A549 (cell line): ENCODE measurements at regions not wholly inside any gene's neighbourhood (a gene's known extent, or its start where the extent isn't known, plus 50 kb on each side); places are given as distances from the start of the nearest gene placed in this dataset.

Source experiments
- ATAC-seq, 2 experiments: fragments of 200-7000 bp in 1 of 2; fragments of >200 bp in 1 of 2; cut with Nextera tagmentation in 1 of 2; cut with Tn5 transposase in 1 of 2; 3 replicates each; pipeline versions ENCODE4 v1.8.0 to v1.9.1; 2018 to 2020; ENCODE audit warnings: mild to moderate bottlenecking in 1 of 2, moderate library complexity in 1 of 2
- CTCF ChIA-PET: fragments of 300-600 bp; sonication (Branson Sonifier 250); formaldehyde crosslinking; extraction: SDS; loops from one replicate; lab custom pipeline; 2021; ENCODE audit warnings: antibody characterized with exemption, inconsistent platforms; lab: Yijun Ruan, JAX
- POLR2A ChIA-PET: fragments of 350-600 bp; formaldehyde crosslinking; extraction: SDS; loops from one replicate; lab custom pipeline; 2021; ENCODE audit warnings: antibody characterized with exemption, inconsistent platforms; lab: Yijun Ruan, JAX
- DNase-seq, 2 experiments: peaks; one replicate each; pipeline versions ENCODE4 v3.0.0 to v3.0.0-alpha.2; 2011 to 2016; ENCODE audit warnings: low read depth in 1 of 2, low spot score in 1 of 2
- FAIRE-seq: peaks from 2 replicates; lab custom pipeline; 2011; peaks lifted over from hg19 to GRCh38; lab: Jason Lieb, UNC
- H3K27ac ChIP-seq, 2 experiments: fragments of >200 bp; sonication (Bioruptor Twin); formaldehyde crosslinking; 3 replicates each; pipeline ENCODE4 v1.5.1; 2016 to 2017
- H3K4me1 ChIP-seq: fragments of >200 bp; sonication (Bioruptor Twin); formaldehyde crosslinking; 3 replicates; pipeline ENCODE4 v1.6.1; 2016
- H3K4me2 ChIP-seq: fragments of >200 bp; sonication (Bioruptor Twin); formaldehyde crosslinking; 3 replicates; pipeline ENCODE4 v1.6.1; 2016
- H3K4me3 ChIP-seq: fragments of >200 bp; sonication (Bioruptor Twin); formaldehyde crosslinking; 3 replicates; pipeline ENCODE4 v1.5.1; 2016
- H3K9me3 ChIP-seq: fragments of >200 bp; sonication (Bioruptor Twin); formaldehyde crosslinking; 3 replicates; pipeline ENCODE4 v1.6.1; 2016
- CBX8 ChIP-seq: fragments of 200-600 bp; sonication (generic); IDR thresholded peaks from 2 replicates; pipeline ENCODE4 v1.6.1; 2016
- CHD2 ChIP-seq: fragments of 150-350 bp; IDR thresholded peaks from 2 replicates; pipeline ENCODE4 v1.6.1; 2014; ENCODE audit warnings: low read length; ENCODE audit not compliant: partially characterized antibody
- CHD4 ChIP-seq: fragments of 200-600 bp; sonication (generic); IDR thresholded peaks from 2 replicates; pipeline ENCODE4 v1.6.1; 2016; ENCODE audit warnings: antibody characterized with exemption, mild to moderate bottlenecking, borderline replicate concordance
- ESRRA ChIP-seq: fragments of 150-350 bp; IDR thresholded peaks from 2 replicates; pipeline ENCODE4 v1.6.1; 2014; ENCODE audit warnings: mild to moderate bottlenecking, low read length, borderline replicate concordance
- HEYL ChIP-seq: fragments of 250-450 bp; sonication (Bioruptor Pico); IDR thresholded peaks from 2 replicates; pipeline ENCODE4 v1.8.0; 2021; ENCODE audit warnings: mild to moderate bottlenecking, moderate library complexity
- JUN ChIP-seq, 2 experiments: fragments of >200 bp; sonication (Bioruptor Twin); formaldehyde crosslinking; IDR thresholded peaks; 2 replicates in 1 of 2; 3 replicates in 1 of 2; pipeline ENCODE4 v1.6.1; 2016 to 2017
- KDM1A ChIP-seq: fragments of 200-600 bp; sonication (generic); IDR thresholded peaks from 2 replicates; pipeline ENCODE4 v1.6.1; 2016; ENCODE audit warnings: low read depth, mild to moderate bottlenecking
- KDM5A ChIP-seq: fragments of 200-600 bp; sonication (generic); IDR thresholded peaks from 2 replicates; pipeline ENCODE4 v1.6.1; 2016; ENCODE audit warnings: antibody characterized with exemption, mild to moderate bottlenecking
- MYC ChIP-seq: IDR thresholded peaks from 2 replicates; pipeline ENCODE4 v1.6.1; 2012; ENCODE audit warnings: mild to moderate bottlenecking, inconsistent platforms, low read length, improper control_type of control experiment, borderline replicate concordance
- NFE2L2 ChIP-seq: fragments of 150-350 bp; conservative IDR thresholded peaks from 2 replicates; pipeline ENCODE4 v1.6.1; 2014; ENCODE audit warnings: low read length
- NPAS2 ChIP-seq: fragments of 250-450 bp; sonication (Bioruptor Pico); IDR thresholded peaks from 2 replicates; pipeline ENCODE4 v1.8.0; 2022; ENCODE audit warnings: mild to moderate bottlenecking, moderate library complexity, borderline replicate concordance
- RAD21 ChIP-seq, 2 experiments: fragments of >200 bp in 1 of 2; sonication (Bioruptor Twin) in 1 of 2; formaldehyde crosslinking in 1 of 2; IDR thresholded peaks in 1 of 2; conservative IDR thresholded peaks in 1 of 2; 2 replicates in 1 of 2; 3 replicates in 1 of 2; pipeline ENCODE4 v1.6.1; 2012 to 2018; ENCODE audit warnings: inconsistent platforms in 1 of 2
- RNF2 ChIP-seq: fragments of 200-600 bp; sonication (generic); IDR thresholded peaks from 2 replicates; pipeline ENCODE4 v1.6.1; 2016; ENCODE audit warnings: low read depth, mild to moderate bottlenecking, antibody characterized with exemption, moderate library complexity, borderline replicate concordance
- SMC3 ChIP-seq: fragments of >200 bp; sonication (Bioruptor Twin); formaldehyde crosslinking; IDR thresholded peaks from 3 replicates; pipeline ENCODE4 v1.6.1; 2018; ENCODE audit warnings: inconsistent platforms
- SREBF2 ChIP-seq: fragments of 450-650 bp; IDR thresholded peaks from 2 replicates; pipeline ENCODE4 v1.6.1; 2014; ENCODE audit warnings: mild to moderate bottlenecking, moderate library complexity
- ZC3H11A ChIP-seq: fragments of 450-650 bp; IDR thresholded peaks from 2 replicates; pipeline ENCODE4 v1.6.1; 2014; ENCODE audit warnings: antibody characterized with exemption, mild to moderate bottlenecking
- WGBS: methylation state at CpG from one replicate; pipeline ENCODE4 v1.1.6; 2017; ENCODE audit errors: missing lambda C conversion rate; 5-methylcytosine and 5-hydroxymethylcytosine counted together
- TF ChIP-seq, protein P1 (sequence below): fragments of >200 bp; sonication (Bioruptor Twin); formaldehyde crosslinking; IDR thresholded peaks from 3 replicates; pipeline ENCODE4 v1.6.1; 2016
- TF ChIP-seq, protein P2 (sequence below): fragments of 450-650 bp; IDR thresholded peaks from 2 replicates; pipeline ENCODE4 v1.6.1; 2014; ENCODE audit warnings: antibody characterized with exemption
- TF ChIP-seq, protein P3 (sequence below): fragments of 250-450 bp; sonication (Bioruptor Pico); IDR thresholded peaks from 2 replicates; pipeline ENCODE4 v1.5.0; 2021; ENCODE audit warnings: mild to moderate bottlenecking, moderate library complexity, borderline replicate concordance
- TF ChIP-seq, protein P4 (sequence below): IDR thresholded peaks from 2 replicates; pipeline ENCODE4 v1.6.1; 2012
- TF ChIP-seq, protein P5 (sequence below): fragments of 250-450 bp; sonication (Bioruptor Pico); IDR thresholded peaks from 2 replicates; pipeline ENCODE4 v1.5.0; 2020; ENCODE audit warnings: low read depth, mild to moderate bottlenecking, moderate library complexity
- TF ChIP-seq, protein P6 (sequence below): IDR thresholded peaks from 2 replicates; pipeline ENCODE4 v1.6.1; 2012

DNA sequence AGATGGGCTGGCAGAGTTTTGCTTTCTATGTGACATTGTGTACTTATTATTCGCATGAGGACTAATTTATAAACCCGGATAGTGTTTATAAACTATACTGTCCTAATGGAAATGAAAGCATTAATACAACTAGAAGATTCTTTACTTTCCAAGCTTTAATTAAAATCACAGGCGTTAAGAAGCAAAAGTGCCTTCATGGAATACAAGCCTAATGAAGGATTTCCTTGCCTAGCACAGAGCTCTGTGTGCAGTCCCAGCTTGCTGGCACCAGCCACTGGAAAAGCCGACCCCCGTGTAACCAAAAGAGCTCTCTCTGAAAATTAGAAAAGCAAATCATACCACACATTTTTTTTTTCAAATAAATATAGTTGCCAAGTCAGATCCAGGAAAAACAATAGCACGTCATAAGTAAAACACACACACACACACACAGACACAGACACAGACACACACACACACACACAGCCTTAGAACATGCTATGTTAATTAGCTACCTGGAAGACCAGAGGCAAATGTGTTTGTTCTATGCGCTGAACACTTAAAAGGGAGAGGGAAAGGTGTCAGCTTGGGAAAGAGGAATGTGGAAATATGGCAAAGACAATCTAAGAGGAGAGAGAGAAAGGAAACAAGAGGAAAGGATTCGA is 1084.2 kb downstream of the TUSC7 start:
- POLR2A ChIA-PET = no interaction called here
- no peaks in the 10 kb centered on the region for H3K4me1 ChIP-seq
- ATAC-seq = no peak
- no peak overlapping the region for H3K4me2 ChIP-seq
- WGBS = 53% methylated on average over 8 of the region's 8 CpGs
- no peak overlapping the region for H3K4me3 ChIP-seq
- CTCF ChIA-PET = no interaction called here
- TF ChIP-seq RAD21 (conservative IDR thresholded peaks at IDR 0.05 in 1 of 2, IDR thresholded peaks at IDR 0.05 in 1 of 2) (no peak), CHD4 (no peak), KDM1A (no peak), KDM5A (no peak), ZC3H11A (no peak), JUN (IDR thresholded peaks at IDR 0.05) (no peak), HEYL (no peak), RNF2 (no peak), MYC (no peak), CHD2 (no peak), CBX8 (no peak), ESRRA (no peak), SMC3 (no peak), NFE2L2 (no peak), SREBF2 (no peak)
- TF ChIP-seq, protein P1, sequence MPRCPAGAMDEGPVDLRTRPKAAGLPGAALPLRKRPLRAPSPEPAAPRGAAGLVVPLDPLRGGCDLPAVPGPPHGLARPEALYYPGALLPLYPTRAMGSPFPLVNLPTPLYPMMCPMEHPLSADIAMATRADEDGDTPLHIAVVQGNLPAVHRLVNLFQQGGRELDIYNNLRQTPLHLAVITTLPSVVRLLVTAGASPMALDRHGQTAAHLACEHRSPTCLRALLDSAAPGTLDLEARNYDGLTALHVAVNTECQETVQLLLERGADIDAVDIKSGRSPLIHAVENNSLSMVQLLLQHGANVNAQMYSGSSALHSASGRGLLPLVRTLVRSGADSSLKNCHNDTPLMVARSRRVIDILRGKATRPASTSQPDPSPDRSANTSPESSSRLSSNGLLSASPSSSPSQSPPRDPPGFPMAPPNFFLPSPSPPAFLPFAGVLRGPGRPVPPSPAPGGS = no peak
- TF ChIP-seq, protein P2, sequence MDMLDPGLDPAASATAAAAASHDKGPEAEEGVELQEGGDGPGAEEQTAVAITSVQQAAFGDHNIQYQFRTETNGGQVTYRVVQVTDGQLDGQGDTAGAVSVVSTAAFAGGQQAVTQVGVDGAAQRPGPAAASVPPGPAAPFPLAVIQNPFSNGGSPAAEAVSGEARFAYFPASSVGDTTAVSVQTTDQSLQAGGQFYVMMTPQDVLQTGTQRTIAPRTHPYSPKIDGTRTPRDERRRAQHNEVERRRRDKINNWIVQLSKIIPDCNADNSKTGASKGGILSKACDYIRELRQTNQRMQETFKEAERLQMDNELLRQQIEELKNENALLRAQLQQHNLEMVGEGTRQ = no peak
- TF ChIP-seq, protein P3, sequence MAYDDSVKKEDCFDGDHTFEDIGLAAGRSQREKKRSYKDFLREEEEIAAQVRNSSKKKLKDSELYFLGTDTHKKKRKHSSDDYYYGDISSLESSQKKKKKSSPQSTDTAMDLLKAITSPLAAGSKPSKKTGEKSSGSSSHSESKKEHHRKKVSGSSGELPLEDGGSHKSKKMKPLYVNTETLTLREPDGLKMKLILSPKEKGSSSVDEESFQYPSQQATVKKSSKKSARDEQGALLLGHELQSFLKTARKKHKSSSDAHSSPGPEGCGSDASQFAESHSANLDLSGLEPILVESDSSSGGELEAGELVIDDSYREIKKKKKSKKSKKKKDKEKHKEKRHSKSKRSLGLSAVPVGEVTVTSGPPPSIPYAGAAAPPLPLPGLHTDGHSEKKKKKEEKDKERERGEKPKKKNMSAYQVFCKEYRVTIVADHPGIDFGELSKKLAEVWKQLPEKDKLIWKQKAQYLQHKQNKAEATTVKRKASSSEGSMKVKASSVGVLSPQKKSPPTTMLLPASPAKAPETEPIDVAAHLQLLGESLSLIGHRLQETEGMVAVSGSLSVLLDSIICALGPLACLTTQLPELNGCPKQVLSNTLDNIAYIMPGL = no peak
- TF ChIP-seq, protein P4, sequence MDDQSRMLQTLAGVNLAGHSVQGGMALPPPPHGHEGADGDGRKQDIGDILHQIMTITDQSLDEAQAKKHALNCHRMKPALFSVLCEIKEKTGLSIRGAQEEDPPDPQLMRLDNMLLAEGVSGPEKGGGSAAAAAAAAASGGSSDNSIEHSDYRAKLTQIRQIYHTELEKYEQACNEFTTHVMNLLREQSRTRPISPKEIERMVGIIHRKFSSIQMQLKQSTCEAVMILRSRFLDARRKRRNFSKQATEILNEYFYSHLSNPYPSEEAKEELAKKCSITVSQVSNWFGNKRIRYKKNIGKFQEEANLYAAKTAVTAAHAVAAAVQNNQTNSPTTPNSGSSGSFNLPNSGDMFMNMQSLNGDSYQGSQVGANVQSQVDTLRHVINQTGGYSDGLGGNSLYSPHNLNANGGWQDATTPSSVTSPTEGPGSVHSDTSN = no peak
- TF ChIP-seq, protein P5, sequence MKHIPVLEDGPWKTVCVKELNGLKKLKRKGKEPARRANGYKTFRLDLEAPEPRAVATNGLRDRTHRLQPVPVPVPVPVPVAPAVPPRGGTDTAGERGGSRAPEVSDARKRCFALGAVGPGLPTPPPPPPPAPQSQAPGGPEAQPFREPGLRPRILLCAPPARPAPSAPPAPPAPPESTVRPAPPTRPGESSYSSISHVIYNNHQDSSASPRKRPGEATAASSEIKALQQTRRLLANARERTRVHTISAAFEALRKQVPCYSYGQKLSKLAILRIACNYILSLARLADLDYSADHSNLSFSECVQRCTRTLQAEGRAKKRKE (CRISPR knock-in tag) = no peak
- TF ChIP-seq, all 56 proteins: peak for 0
- DNase-seq (no peak), FAIRE-seq (no peak)
- Histone ChIP-seq H3K27ac (no peak overlapping the region), H3K9me3 (no peaks in the 10 kb centered on the region)

- DNase-seq (no peak), ATAC-seq (no peak), FAIRE-seq (no peak)
- WGBS = 52% methylated on average over 3 of the region's 3 CpGs
- Histone ChIP-seq H3K4me1 (no peaks in the 10 kb centered on the region), H3K27ac (no peak overlapping the region), H3K9me3 (no peaks in the 10 kb centered on the region), H3K4me2 (no peak overlapping the region), H3K4me3 (no peak overlapping the region)
- no peak for TF ChIP-seq NPAS2 (CRISPR knock-in tag)
- TF ChIP-seq, protein P6, sequence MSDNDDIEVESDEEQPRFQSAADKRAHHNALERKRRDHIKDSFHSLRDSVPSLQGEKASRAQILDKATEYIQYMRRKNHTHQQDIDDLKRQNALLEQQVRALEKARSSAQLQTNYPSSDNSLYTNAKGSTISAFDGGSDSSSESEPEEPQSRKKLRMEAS = no peak
- ChIA-PET POLR2A (no interaction called here), CTCF (no interaction called here)
Observed at GRCh38 chr3:117798221-117798620, 1088.6 kb downstream of the TUSC7 start.
